WI38 (cell line): ENCODE measurements at regions not wholly inside any gene's neighbourhood (a gene's known extent, or its start where the extent isn't known, plus 50 kb on each side); places are given as distances from the start of the nearest gene placed in this dataset.

Experiments
- H3K4me3 ChIP-seq: 2 replicates; pipeline ENCODE4 v1.5.1; 2011; ENCODE audit warnings: low read depth, mild to moderate bottlenecking, control low read depth, low read length
- CTCF ChIP-seq: IDR thresholded peaks from 2 replicates; pipeline ENCODE4 v1.5.1; 2012; ENCODE audit warnings: low read depth, mild to moderate bottlenecking, control low read depth, low read length

GRCh38 chr22:25489947-25490346 is 74.5 kb upstream of the GRK3 start:
- no peak for TF ChIP-seq CTCF
- no peak overlapping the region for H3K4me3 ChIP-seq

GRCh38 chr22:25490896-25491295 is 73.6 kb upstream of the GRK3 start:
- no peak for TF ChIP-seq CTCF
- no peak overlapping the region for H3K4me3 ChIP-seq

- no peak for TF ChIP-seq CTCF
- no peak overlapping the region for H3K4me3 ChIP-seq
These were observed 72.3 kb upstream of the GRK3 start for GRCh38 chr22:25492162-25492561.

GRCh38 chr22:25492841-25493734 is 71.4 kb upstream of the GRK3 start:
- H3K4me3 ChIP-seq: no peak overlapping the region
- no peak for TF ChIP-seq CTCF

GRCh38 chr22:25493794-25494193 is 70.7 kb upstream of the GRK3 start:
- H3K4me3 ChIP-seq: no peak overlapping the region
- TF ChIP-seq CTCF: no peak

GRCh38 chr22:25494774-25495173 is 69.7 kb upstream of the GRK3 start:
- H3K4me3 ChIP-seq: no peak overlapping the region
- no peak for TF ChIP-seq CTCF

- H3K4me3 ChIP-seq: no peak overlapping the region
- no peak for TF ChIP-seq CTCF
These were observed 69.2 kb upstream of the GRK3 start for GRCh38 chr22:25495285-25495684.
